ENCODE measurements at regions not wholly inside any gene's neighbourhood (a gene's known extent, or its start where the extent isn't known, plus 50 kb on each side); places are given as distances from the start of the nearest gene placed in this dataset.

DNA sequence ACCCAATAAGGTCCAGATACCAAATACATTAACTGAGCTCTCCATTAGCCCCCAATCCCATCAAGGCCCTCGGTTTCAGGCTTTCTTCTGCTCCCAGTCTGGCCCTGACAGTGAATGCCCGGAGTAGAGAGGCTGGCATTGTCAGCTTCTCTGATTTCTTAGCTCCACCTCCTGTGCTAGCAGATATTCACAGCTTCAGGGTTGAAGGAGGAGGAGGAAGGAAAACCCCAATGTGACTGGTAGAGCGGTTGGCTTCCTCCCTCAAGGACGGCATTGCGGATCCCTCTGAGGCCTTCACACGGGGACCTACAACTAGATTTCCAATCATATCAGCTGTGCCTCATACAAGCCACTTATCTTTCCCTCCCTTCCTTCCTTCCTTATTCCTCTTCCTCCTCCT is 164.1 kb upstream of the SYNDIG1 start:
- Mint-ChIP-seq H3K4me1 (ENCODE audit: unreplicated experiment) (peaks cover 9% of the 10 kb centered on the region), H3K36me3 (ENCODE audit: low read depth, unreplicated experiment) (no peaks in the 10 kb centered on the region), H3K27ac (ENCODE audit: unreplicated experiment) (no peak overlapping the region), H3K4me3 (ENCODE audit: unreplicated experiment) (no peak overlapping the region), H3K9me3 (ENCODE audit: unreplicated experiment) (no peaks in the 10 kb centered on the region), H3K27me3 (ENCODE audit: unreplicated experiment) (no peaks in the 10 kb centered on the region)
- no peak for TF ChIP-seq CTCF (IDR thresholded peaks at IDR 0.05; ENCODE audit: unreplicated experiment)
- DNase-seq (ENCODE audit: low spot score): no peak

DNA sequence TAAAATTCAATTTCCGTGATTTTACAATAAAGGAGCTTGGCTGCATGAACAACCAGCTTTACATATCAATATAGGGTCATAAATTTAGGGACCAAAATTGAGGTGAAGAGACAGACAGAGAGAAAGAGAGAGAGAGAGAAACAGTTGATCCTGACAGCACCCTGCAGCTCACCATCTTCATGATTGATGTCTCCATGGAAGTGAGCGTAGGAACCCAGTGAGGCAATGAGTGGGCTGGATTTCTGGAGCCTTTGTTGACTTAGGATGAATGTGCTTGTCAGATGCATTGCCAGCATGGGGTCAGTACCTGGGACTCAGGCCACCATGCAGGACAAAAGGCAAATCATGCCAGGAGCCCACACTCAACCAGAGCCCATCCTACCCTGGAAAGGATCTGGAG is 165.1 kb upstream of the SYNDIG1 start:
- no peak overlapping the region for H3K4me3 Mint-ChIP-seq (ENCODE audit: unreplicated experiment)
- peaks cover 9% of the 10 kb centered on the region for H3K4me1 Mint-ChIP-seq (ENCODE audit: unreplicated experiment)
- no peak overlapping the region for H3K27ac Mint-ChIP-seq (ENCODE audit: unreplicated experiment)
- H3K36me3 Mint-ChIP-seq (ENCODE audit: low read depth, unreplicated experiment): no peaks in the 10 kb centered on the region
- no peak for DNase-seq (ENCODE audit: low spot score)
- TF ChIP-seq CTCF (IDR thresholded peaks at IDR 0.05; ENCODE audit: unreplicated experiment): no peak
- no peaks in the 10 kb centered on the region for H3K27me3 Mint-ChIP-seq (ENCODE audit: unreplicated experiment)
- H3K9me3 Mint-ChIP-seq (ENCODE audit: unreplicated experiment): no peaks in the 10 kb centered on the region

DNA sequence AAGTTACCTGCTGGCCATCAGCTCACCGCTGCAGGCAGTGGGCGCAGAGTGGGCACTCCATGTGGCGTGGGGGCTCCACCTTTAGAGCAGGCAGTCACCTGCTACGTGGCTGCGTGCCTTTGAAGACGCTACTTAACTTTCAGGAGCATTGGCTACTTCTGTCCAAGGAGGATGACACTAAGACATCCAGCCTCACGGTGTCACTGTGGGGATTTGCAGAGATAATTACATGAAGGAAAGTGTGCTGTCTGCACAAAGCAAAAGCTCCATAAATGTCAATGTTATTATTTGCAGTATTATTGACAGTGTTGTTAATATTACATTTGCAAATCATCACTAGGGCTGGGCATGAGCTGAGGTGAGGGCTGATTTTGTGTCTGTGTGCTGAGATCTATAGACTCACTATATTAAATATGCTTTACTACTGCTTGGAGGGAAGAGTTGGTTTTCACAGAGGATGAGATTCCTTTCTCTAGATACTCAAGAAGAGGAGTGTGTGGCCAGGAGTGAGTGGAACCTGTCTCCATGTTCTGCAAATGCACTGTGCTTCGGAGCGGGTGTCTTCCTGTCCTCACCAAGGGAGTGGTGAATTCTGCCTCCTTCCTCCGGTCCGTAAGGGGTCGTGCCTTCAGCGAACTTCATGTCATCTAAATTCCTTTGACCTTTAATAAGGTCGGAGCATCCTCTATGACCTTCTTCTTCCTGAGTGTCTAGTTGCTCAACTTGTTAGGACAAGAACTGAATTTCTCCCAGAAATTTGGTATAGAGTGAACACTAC is 165.8 kb upstream of the SYNDIG1 start:
- no peak for DNase-seq (ENCODE audit: low spot score)
- no peak overlapping the region for H3K4me3 Mint-ChIP-seq (ENCODE audit: unreplicated experiment)
- TF ChIP-seq CTCF (IDR thresholded peaks at IDR 0.05; ENCODE audit: unreplicated experiment): no peak
- no peaks in the 10 kb centered on the region for H3K36me3 Mint-ChIP-seq (ENCODE audit: low read depth, unreplicated experiment)
- H3K9me3 Mint-ChIP-seq (ENCODE audit: unreplicated experiment): no peaks in the 10 kb centered on the region
- no peaks in the 10 kb centered on the region for H3K27me3 Mint-ChIP-seq (ENCODE audit: unreplicated experiment)
- peaks cover 9% of the 10 kb centered on the region for H3K4me1 Mint-ChIP-seq (ENCODE audit: unreplicated experiment)
- no peak overlapping the region for H3K27ac Mint-ChIP-seq (ENCODE audit: unreplicated experiment)

GRCh38 chr20:24297993-24298392 is 171.4 kb upstream of the SYNDIG1 start:
- no peak for DNase-seq (ENCODE audit: low spot score)
- H3K27ac Mint-ChIP-seq (ENCODE audit: unreplicated experiment): no peak overlapping the region
- H3K4me1 Mint-ChIP-seq (ENCODE audit: unreplicated experiment): peaks cover 3% of the 10 kb centered on the region
- H3K36me3 Mint-ChIP-seq (ENCODE audit: low read depth, unreplicated experiment): no peaks in the 10 kb centered on the region
- no peak for TF ChIP-seq CTCF (IDR thresholded peaks at IDR 0.05; ENCODE audit: unreplicated experiment)
- H3K4me3 Mint-ChIP-seq (ENCODE audit: unreplicated experiment): no peak overlapping the region
- no peaks in the 10 kb centered on the region for H3K9me3 Mint-ChIP-seq (ENCODE audit: unreplicated experiment)
- H3K27me3 Mint-ChIP-seq (ENCODE audit: unreplicated experiment): no peaks in the 10 kb centered on the region

GRCh38 chr20:24296477-24297261 is 172.8 kb upstream of the SYNDIG1 start:
- peaks cover 3% of the 10 kb centered on the region for H3K4me1 Mint-ChIP-seq (ENCODE audit: unreplicated experiment)
- H3K36me3 Mint-ChIP-seq (ENCODE audit: low read depth, unreplicated experiment): no peaks in the 10 kb centered on the region
- H3K9me3 Mint-ChIP-seq (ENCODE audit: unreplicated experiment): no peaks in the 10 kb centered on the region
- H3K27me3 Mint-ChIP-seq (ENCODE audit: unreplicated experiment): no peaks in the 10 kb centered on the region
- H3K27ac Mint-ChIP-seq (ENCODE audit: unreplicated experiment): no peak overlapping the region
- no peak for TF ChIP-seq CTCF (IDR thresholded peaks at IDR 0.05; ENCODE audit: unreplicated experiment)
- H3K4me3 Mint-ChIP-seq (ENCODE audit: unreplicated experiment): no peak overlapping the region
- DNase-seq (ENCODE audit: low spot score): no peak
